Hematopoietic multipotent progenitor cell (in vitro differentiated cells): ENCODE measurements at regions not wholly inside any gene's neighbourhood (a gene's known extent, or its start where the extent isn't known, plus 50 kb on each side); places are given as distances from the start of the nearest gene placed in this dataset.
A peak's percentile ranks its signal among the peaks of the same experiment; 100 is the strongest.
"Not testable (repeated sequence)": the region's sequence is repeated elsewhere in the genome, so short reads cannot be mapped to it uniquely, and the experiment has no call there.

Experiments
- DNase-seq, 3 donors: peaks; one replicate each; pipeline ENCODE4 v3.0.0-alpha.2; 2011 to 2015; ENCODE audit warnings: low read depth in 2 of 3, low spot score in 2 of 3

DNA sequence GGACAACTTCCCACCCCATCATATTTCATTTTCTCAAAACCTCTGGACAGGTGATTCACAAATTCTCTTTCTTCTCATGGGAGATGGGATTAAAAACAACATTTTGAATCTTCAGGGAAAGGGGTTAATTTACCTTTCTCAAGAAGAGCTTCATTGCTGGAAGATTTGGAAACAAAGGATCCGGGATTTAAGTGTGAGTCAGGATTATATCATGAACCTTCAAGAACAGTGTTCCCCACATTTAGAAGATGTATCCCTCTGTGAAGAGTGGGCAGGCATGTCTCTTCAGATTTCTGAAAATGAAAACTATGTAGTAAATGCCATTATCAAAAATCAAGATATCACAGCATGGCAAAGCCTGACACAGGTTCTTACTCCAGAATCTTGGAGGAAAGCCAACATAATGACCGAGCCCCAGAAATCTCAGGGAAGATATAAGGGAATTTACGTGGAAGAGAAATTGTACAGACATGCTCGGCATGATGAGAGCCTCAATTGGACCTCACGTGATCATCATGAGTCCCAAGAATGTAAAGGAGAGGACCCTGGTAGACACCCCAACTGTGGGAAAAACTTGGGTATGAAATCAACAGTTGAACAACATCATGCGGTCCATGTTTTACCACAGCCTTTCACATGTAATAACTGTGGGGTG, 99.5 kb upstream of the GPR39 start:
- DNase-seq = not testable (repeated sequence)

DNA sequence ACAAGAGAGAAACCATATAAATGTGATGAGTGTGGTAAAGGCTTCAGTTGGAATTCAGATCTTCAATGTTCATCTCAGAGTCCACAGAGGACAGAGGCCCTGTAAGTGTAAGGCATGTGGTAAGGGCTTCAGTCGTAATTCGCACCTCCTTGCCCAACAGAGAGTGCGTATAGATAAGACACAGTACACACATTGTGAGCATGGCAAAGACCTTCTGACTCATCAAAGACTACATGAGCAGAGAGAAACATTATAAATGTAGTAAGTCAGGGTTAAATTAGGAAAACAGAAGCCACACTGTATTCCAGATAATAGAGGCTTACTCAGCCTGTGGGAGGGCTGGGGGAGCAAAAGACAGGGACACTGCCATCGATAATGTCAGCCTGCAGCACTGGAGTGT, 98.1 kb upstream of the GPR39 start:
- not testable (repeated sequence) for DNase-seq

DNA sequence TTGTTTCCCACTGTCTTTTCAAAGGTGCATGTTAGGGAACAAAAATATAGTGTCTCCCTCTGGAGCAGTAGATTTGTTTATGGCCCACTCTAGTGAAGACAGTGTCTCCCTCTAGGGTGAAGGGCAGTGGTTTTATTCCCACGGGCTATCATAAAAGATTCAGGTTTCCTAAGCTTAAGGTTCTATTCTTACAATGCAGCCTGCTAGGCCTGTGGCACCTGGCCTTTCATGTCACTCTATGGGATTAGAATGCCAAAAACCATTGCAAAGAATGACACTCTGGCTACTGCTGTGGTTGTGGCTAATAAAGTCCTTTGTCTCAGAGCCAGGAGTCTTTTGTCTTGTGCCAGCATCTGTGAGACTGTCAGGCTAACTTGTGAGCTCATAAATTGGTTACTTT, 92.6 kb upstream of the GPR39 start:
- not testable (repeated sequence) for DNase-seq

- DNase-seq = not testable (repeated sequence)
Measured at GRCh38 chr2:132332345-132333033, 84.1 kb upstream of the GPR39 start.

DNA sequence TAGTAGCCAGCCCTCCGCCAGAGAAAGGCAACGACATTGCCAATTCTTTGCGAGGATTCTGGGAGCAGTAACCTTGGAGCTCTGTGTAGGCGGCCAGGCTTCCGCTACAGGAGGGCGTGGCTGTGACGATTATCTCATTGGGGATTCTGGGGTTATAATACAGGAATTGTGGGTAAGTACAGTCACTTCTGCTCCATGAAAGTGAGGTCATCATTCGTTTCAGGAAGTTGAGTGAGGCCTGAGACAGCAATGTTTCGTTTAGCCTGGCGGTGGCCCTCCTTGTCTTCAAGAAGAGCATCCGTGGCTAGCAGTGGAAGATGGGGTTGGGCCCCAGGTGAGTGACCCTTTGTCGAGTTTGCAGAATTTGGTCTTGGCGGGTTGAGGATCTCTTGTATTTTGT, 79.5 kb upstream of the GPR39 start:
- not testable (repeated sequence) for DNase-seq

- DNase-seq = not testable (repeated sequence)
Measured at GRCh38 chr2:132337844-132338243, 78.8 kb upstream of the GPR39 start.

- not testable (repeated sequence) for DNase-seq
Measured at GRCh38 chr2:132347041-132347780, 69.4 kb upstream of the GPR39 start.

GRCh38 chr2:132349092-132349687, 67.4 kb upstream of the GPR39 start:
- peak in 2 of 3 donors; percentile 47 to 69 for DNase-seq

DNA sequence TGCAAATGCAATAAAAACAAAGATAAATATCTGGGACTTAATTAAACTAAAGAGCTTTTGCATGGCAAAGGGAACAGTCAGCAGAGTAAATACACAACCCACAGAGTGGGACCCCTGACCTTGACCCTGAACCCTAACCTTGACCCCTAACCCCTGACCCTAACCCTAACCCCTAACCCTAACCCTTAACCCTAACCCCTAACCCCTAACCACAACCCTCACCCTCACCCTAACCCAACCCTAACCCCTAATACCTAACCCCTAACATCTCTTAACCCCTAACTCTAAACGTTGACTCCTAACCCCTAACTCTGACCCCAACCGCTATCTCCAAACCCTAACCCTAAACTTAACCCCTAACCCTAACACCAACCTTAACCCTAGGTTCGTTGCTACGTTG, 64.9 kb upstream of the GPR39 start:
- not testable (repeated sequence) for DNase-seq

GRCh38 chr2:132352481-132353001, 64.1 kb upstream of the GPR39 start:
- DNase-seq = peak in 2 of 3 donors; percentile 46 to 60

DNA sequence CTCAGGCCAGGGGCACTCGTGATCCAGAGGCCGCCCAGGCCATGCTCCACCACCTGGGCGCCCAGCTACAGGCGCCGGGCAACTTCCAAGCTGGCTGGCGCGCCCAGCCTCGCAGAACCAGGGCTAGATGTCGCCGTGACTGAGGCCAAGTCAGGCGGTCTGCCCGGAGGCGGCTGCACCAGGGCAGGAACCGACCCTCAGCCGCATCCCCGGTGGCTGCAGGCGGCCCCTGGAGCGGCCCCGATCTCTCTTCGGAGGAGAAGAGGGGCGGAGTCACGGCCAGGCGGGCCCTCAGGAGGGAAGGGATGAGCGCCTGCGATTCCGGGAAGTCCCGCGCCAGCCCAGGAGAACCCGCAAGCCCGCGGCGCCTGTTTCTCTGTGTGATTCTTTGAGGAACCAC, 63.2 kb upstream of the GPR39 start:
- not testable (repeated sequence) for DNase-seq

- not testable (repeated sequence) for DNase-seq
Measured at GRCh38 chr2:132360964-132361363, 55.6 kb upstream of the GPR39 start.

DNA sequence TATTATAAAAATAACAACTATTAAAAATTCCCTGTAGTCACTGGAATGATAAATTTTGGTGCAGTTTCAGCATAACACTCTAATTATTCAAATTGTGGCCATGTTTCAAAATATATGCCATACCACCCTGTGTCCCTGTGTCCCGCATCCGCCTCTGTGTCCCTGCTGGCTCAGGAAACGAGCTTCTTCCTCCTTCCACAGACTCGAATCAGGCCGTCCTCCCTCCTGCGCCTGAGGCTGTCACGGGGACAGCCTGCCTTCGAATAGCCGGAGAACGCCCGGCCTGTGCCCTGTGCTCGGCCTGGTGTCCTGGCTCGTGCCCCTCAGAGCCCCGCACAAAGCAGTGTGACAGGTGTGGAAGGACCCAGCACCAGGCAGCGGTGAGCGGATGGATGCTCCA, 55.1 kb upstream of the GPR39 start:
- DNase-seq = not testable (repeated sequence)

DNA sequence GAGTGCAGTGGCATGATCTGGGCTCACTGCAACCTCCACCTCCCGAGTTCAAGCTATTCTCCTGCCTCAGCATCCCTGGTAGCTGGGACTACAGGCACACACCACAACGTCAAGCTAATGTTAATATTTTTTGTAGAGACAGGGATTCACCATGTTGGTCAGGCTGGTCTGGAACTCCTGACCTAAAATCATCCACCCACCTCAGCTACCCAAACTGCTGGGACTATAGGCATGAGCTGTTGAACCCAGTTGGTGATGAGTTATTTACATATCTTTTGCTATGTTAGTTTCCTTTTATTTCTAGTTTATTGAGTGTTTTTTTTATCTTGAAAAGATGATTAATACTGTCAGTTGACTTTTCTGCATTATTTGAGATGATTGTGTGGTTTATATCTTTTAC, 53.3 kb upstream of the GPR39 start:
- DNase-seq = not testable (repeated sequence)

DNA sequence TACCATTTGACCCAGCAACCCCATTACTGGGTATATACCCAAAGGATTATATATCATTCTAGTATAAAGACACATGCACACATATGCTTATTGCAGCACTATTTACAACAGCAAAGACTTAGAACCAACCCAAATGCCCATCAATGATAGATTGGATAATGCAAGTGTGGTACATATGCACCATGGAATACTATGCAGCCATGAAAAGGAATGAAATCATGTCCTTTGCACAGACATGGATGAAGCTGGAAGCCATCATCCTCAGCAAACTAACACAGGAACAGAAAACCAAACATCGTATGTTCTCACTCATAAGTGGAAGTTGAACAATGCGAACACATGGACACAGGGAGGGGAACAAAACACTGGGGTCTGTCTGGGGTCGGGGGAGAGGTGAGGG, 50.6 kb upstream of the GPR39 start:
- DNase-seq = not testable (repeated sequence)

DNA sequence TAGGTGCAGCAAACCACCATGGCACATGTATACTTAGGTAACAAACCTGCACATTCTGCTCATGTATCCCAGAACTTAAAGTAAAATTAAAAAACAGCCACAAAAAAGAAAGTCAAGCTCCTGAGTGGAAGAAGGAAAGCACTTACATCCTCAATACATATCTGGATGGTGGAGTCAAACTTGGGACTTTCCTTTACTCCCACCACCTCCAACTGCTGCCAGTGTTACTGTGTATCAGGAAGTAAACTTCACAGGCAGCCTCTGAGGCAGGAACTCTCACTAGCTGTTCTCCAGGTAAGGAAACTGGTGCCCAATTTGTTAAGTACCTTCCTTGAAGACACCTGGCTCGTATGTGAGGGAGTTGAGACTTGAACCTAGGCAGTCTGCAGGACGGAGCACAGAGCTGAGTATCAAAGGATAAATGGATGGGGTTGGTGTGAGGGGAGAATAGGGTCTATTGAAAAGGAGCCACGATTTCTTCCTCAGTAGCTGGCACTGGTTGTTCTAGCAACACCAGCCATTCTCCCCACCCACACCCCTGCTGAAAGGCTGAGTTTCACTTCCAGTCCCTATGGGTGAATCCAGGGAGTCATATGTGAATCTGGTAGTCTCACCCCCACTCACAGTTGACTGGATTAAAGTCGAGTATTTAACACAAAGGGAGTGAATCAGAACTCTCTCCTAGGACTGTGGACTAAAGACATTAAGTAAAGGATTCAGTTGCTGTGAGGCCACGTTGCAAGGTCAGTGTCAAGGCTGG, 50.0 kb upstream of the GPR39 start:
- no peak for DNase-seq
